Trophoblast cell (in vitro differentiated cells and primary cell): ENCODE measurements at regions not wholly inside any gene's neighbourhood (a gene's known extent, or its start where the extent isn't known, plus 50 kb on each side); places are given as distances from the start of the nearest gene placed in this dataset.

Experiments
- DNase-seq, 2 donors: peaks; one replicate each; pipeline ENCODE4 v3.0.0-alpha.2; 2016
- H2AFZ ChIP-seq: 2 replicates; pipeline ENCODE4 v1.6.1; 2013; ENCODE audit warnings: low read length, moderate library complexity, mild to moderate bottlenecking; ENCODE audit not compliant: insufficient read depth, poor library complexity
- H2AK5ac ChIP-seq: 2 replicates; pipeline ENCODE4 v1.6.1; 2013; ENCODE audit warnings: mild to moderate bottlenecking, low read length
- H2BK120ac ChIP-seq: 2 replicates; pipeline ENCODE4 v1.6.1; 2013; ENCODE audit warnings: low read length, mild to moderate bottlenecking, moderate library complexity; ENCODE audit not compliant: insufficient read depth, poor library complexity
- H2BK12ac ChIP-seq: 2 replicates; pipeline ENCODE4 v1.6.1; 2013; ENCODE audit warnings: mild to moderate bottlenecking, low read length, moderate library complexity
- H2BK5ac ChIP-seq: 2 replicates; pipeline ENCODE4 v1.6.1; 2013; ENCODE audit warnings: low read length, low read depth, moderate library complexity, mild to moderate bottlenecking; ENCODE audit not compliant: poor library complexity
- H3K14ac ChIP-seq: 2 replicates; pipeline ENCODE4 v1.6.1; 2013; ENCODE audit warnings: mild to moderate bottlenecking, low read length
- H3K18ac ChIP-seq: 2 replicates; pipeline ENCODE4 v1.6.1; 2013; ENCODE audit warnings: mild to moderate bottlenecking, low read length
- H3K23ac ChIP-seq: 2 replicates; pipeline ENCODE4 v1.6.1; 2013; ENCODE audit warnings: low read length
- H3K27ac ChIP-seq: 2 replicates; pipeline ENCODE4 v1.5.1; 2013; ENCODE audit warnings: low read depth, mild to moderate bottlenecking, inconsistent platforms, low read length, moderate library complexity
- H3K27me3 ChIP-seq: 2 replicates; pipeline ENCODE4 v1.6.1; 2013; ENCODE audit warnings: inconsistent platforms, mild to moderate bottlenecking, low read length, moderate library complexity; ENCODE audit not compliant: insufficient read depth
- H3K36me3 ChIP-seq, 2 experiments: 1 replicate in 1 of 2; 2 replicates in 1 of 2; pipeline ENCODE4 v1.6.1; 2013; ENCODE audit warnings: low read length in 2 of 2, mild to moderate bottlenecking in 2 of 2, moderate library complexity in 1 of 2; ENCODE audit not compliant: insufficient read depth in 2 of 2, control insufficient read depth in 1 of 2
- H3K4ac ChIP-seq: 2 replicates; pipeline ENCODE4 v1.6.1; 2013; ENCODE audit warnings: low read depth, mild to moderate bottlenecking, low read length, moderate library complexity
- H3K4me1 ChIP-seq, 2 experiments: 1 replicate in 1 of 2; 2 replicates in 1 of 2; pipeline ENCODE4 v1.6.1; 2013; ENCODE audit warnings: low read length in 2 of 2, mild to moderate bottlenecking in 2 of 2, moderate library complexity in 1 of 2; ENCODE audit not compliant: insufficient read depth in 2 of 2, control insufficient read depth in 1 of 2
- H3K4me2 ChIP-seq: 2 replicates; pipeline ENCODE4 v1.6.1; 2013; ENCODE audit warnings: inconsistent platforms, mild to moderate bottlenecking, low read length, moderate library complexity
- H3K4me3 ChIP-seq: 2 replicates; pipeline ENCODE4 v1.5.1; 2013; ENCODE audit warnings: mild to moderate bottlenecking, low read depth, low read length, inconsistent platforms
- H3K79me1 ChIP-seq: one replicate; pipeline ENCODE4 v1.6.1; 2013; ENCODE audit warnings: low read length
- H3K79me2 ChIP-seq: 2 replicates; pipeline ENCODE4 v1.6.1; 2013; ENCODE audit warnings: low read length, mild to moderate bottlenecking; ENCODE audit not compliant: control insufficient read depth, insufficient read depth, poor library complexity
- H3K9ac ChIP-seq: 2 replicates; pipeline ENCODE4 v1.6.1; 2013; ENCODE audit warnings: mild to moderate bottlenecking, low read length
- H3K9me3 ChIP-seq: 2 replicates; pipeline ENCODE4 v1.6.1; 2013; ENCODE audit warnings: low read depth, mild to moderate bottlenecking, control low read depth, inconsistent platforms, low read length; ENCODE audit not compliant: insufficient read depth
- H4K12ac ChIP-seq: 2 replicates; pipeline ENCODE4 v1.6.1; 2013; ENCODE audit warnings: low read depth, mild to moderate bottlenecking, low read length, moderate library complexity
- H4K8ac ChIP-seq: 2 replicates; pipeline ENCODE4 v1.6.1; 2013; ENCODE audit warnings: low read depth, mild to moderate bottlenecking, low read length, moderate library complexity
- H4K91ac ChIP-seq: one replicate; pipeline ENCODE4 v1.6.1; 2013; ENCODE audit warnings: low read depth, mild to moderate bottlenecking, low read length, moderate library complexity
- WGBS: extraction: QIAGEN DNeasy Blood & Tissue Kit; methylation state at CpG from one replicate; pipeline ENCODE4 v1.1.7; 2013; ENCODE audit warnings: missing lambda C conversion rate; ENCODE audit not compliant: insufficient read length, insufficient coverage; ENCODE audit errors: extremely low coverage; 5-methylcytosine and 5-hydroxymethylcytosine counted together

GRCh38 chr10:37733822-37734221, 123.6 kb downstream of the ZNF248 start:
- peaks cover 32% of the 10 kb centered on the region for H3K9me3 ChIP-seq
- no peak for DNase-seq
- no peak overlapping the region for H2BK5ac ChIP-seq
- H3K4me2 ChIP-seq = no peak overlapping the region
- H2BK120ac ChIP-seq = no peak overlapping the region
- H3K79me2 ChIP-seq = no peaks in the 10 kb centered on the region
- WGBS = no CpG with 5 or more reads among the region's 2 CpGs
- H3K14ac ChIP-seq = no peak overlapping the region
- H3K27me3 ChIP-seq = no peaks in the 10 kb centered on the region
- no peak overlapping the region for H2AK5ac ChIP-seq
- no peak overlapping the region for H2AFZ ChIP-seq
- no peak overlapping the region for H2BK12ac ChIP-seq
- H3K4ac ChIP-seq = no peak overlapping the region
- H3K36me3 ChIP-seq = no peaks in the 10 kb centered on the region
- H4K8ac ChIP-seq = no peak overlapping the region
- H3K4me3 ChIP-seq = no peak overlapping the region
- H4K91ac ChIP-seq = no peak overlapping the region
- H3K9ac ChIP-seq = no peak overlapping the region
- no peaks in the 10 kb centered on the region for H3K79me1 ChIP-seq
- no peak overlapping the region for H3K18ac ChIP-seq
- H3K27ac ChIP-seq = no peak overlapping the region
- no peaks in the 10 kb centered on the region for H3K4me1 ChIP-seq
- H4K12ac ChIP-seq = no peak overlapping the region
- H3K23ac ChIP-seq = no peak overlapping the region

GRCh38 chr10:37732685-37733084, 124.7 kb downstream of the ZNF248 start:
- no peak overlapping the region for H4K91ac ChIP-seq
- no peak overlapping the region for H3K27ac ChIP-seq
- no peaks in the 10 kb centered on the region for H3K4me1 ChIP-seq
- no peak overlapping the region for H3K14ac ChIP-seq
- H4K8ac ChIP-seq = no peak overlapping the region
- no peak overlapping the region for H4K12ac ChIP-seq
- H3K36me3 ChIP-seq = no peaks in the 10 kb centered on the region
- no peaks in the 10 kb centered on the region for H3K79me2 ChIP-seq
- H3K79me1 ChIP-seq = no peaks in the 10 kb centered on the region
- H3K4ac ChIP-seq = no peak overlapping the region
- H3K9me3 ChIP-seq = peaks cover 36% of the 10 kb centered on the region
- H2AFZ ChIP-seq = no peak overlapping the region
- H3K4me3 ChIP-seq = no peak overlapping the region
- H3K9ac ChIP-seq = no peak overlapping the region
- no peak overlapping the region for H2BK5ac ChIP-seq
- H2BK12ac ChIP-seq = no peak overlapping the region
- no peak overlapping the region for H2BK120ac ChIP-seq
- H3K27me3 ChIP-seq = no peaks in the 10 kb centered on the region
- H3K23ac ChIP-seq = no peak overlapping the region
- no peak overlapping the region for H3K4me2 ChIP-seq
- no peak overlapping the region for H2AK5ac ChIP-seq
- no peak overlapping the region for H3K18ac ChIP-seq
- peak; percentile 58 to 78 for DNase-seq

DNA sequence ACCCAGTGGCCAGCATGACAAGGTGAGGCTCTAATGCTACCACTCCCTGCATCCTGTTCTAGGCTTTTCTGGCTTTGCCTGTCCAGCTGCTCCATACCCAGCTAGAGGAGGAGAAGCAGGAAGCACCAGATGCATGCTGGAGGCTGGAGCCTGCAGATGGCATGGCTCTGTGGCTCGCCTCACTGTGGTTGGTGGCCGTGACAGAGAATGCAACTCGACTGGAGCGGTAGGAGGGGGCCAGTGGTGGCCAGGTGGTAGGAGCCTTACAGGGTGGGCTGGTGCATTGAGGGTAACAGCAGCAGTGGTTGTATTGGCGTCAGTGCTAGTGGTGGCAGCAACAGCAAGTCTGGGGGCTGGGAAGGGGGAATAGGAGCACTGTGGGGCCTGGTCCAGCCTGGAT, 128.6 kb downstream of the ZNF248 start:
- no peak overlapping the region for H3K4me2 ChIP-seq
- no peaks in the 10 kb centered on the region for H3K79me1 ChIP-seq
- H2AFZ ChIP-seq = no peak overlapping the region
- no CpG with 5 or more reads among the region's 5 CpGs for WGBS
- no peak overlapping the region for H4K91ac ChIP-seq
- no peak overlapping the region for H3K18ac ChIP-seq
- no peaks in the 10 kb centered on the region for H3K4me1 ChIP-seq
- no peak overlapping the region for H3K4me3 ChIP-seq
- no peak overlapping the region for H3K4ac ChIP-seq
- no peak overlapping the region for H2AK5ac ChIP-seq
- H4K12ac ChIP-seq = no peak overlapping the region
- H3K9me3 ChIP-seq = peaks cover 26% of the 10 kb centered on the region
- no peak overlapping the region for H3K9ac ChIP-seq
- H3K14ac ChIP-seq = no peak overlapping the region
- no peak overlapping the region for H2BK5ac ChIP-seq
- H3K79me2 ChIP-seq = no peaks in the 10 kb centered on the region
- H4K8ac ChIP-seq = no peak overlapping the region
- H3K27me3 ChIP-seq = no peaks in the 10 kb centered on the region
- no peak overlapping the region for H2BK12ac ChIP-seq
- no peak overlapping the region for H3K27ac ChIP-seq
- no peak overlapping the region for H3K23ac ChIP-seq
- DNase-seq = no peak
- H3K36me3 ChIP-seq = no peaks in the 10 kb centered on the region
- no peak overlapping the region for H2BK120ac ChIP-seq

- Histone ChIP-seq H3K23ac (no peak overlapping the region), H3K27ac (no peak overlapping the region), H3K4me2 (no peak overlapping the region), H2AFZ (no peak overlapping the region), H3K4ac (no peak overlapping the region), H2BK12ac (no peak overlapping the region), H3K9ac (no peak overlapping the region), H3K9me3 (peaks cover 26% of the 10 kb centered on the region), H2AK5ac (no peak overlapping the region), H3K27me3 (no peaks in the 10 kb centered on the region), H2BK5ac (no peak overlapping the region), H3K4me1 (no peaks in the 10 kb centered on the region), H4K91ac (no peak overlapping the region), H3K36me3 (no peaks in the 10 kb centered on the region), H3K79me2 (no peaks in the 10 kb centered on the region), H4K8ac (no peak overlapping the region), H3K14ac (no peak overlapping the region), H3K79me1 (no peaks in the 10 kb centered on the region), H3K4me3 (peak overlapping the region; percentile 10), H3K18ac (no peak overlapping the region), H4K12ac (no peak overlapping the region), H2BK120ac (no peak overlapping the region)
- DNase-seq = no peak
- WGBS = no CpG with 5 or more reads among the region's 12 CpGs
Measured at GRCh38 chr10:37727491-37728352, 129.7 kb downstream of the ZNF248 start.
